ENCODE measurements at regions not wholly inside any gene's neighbourhood (a gene's known extent, or its start where the extent isn't known, plus 50 kb on each side); places are given as distances from the start of the nearest gene placed in this dataset.
A peak's percentile ranks its signal among the peaks of the same experiment; 100 is the strongest.

DNA sequence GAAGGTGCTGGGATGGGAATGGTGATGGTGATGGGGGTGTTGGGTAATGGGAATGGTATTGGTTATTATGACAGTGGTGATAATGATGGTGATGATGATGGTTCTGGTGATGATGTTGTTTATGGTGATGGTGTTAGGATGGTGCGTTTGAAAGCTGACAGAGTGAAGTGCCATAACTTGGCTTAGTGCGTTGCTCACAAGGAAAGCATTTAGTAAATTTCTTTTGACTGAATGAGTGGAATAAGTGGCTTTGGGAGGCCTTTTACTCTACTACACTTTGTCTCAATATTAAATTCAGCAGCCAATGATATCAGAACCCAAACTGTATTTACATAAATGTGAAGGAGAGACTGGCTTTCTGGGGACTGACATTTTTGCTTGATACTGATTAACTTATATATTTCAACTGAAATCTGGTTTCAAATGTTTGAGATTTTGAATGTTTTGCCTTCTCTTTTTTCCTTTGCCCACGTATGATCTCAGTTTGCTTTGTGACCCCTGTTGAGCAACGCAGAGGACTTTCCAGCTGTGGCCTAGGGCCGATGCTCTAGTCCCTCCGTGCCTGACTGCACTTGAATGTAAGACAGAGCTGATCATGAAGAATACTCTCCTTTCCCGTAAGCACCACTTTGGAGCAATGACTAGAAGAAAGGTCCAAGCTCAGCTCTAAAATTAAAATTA, 128.5 kb upstream of the SH3BP4 start:
- Histone ChIP-seq H3K9me3 (ENCODE audit: insufficient read depth in 2 of 2, low read depth in 1 of 2, low read length in 1 of 2) (no peaks in the 10 kb centered on the region; a peak in 1 of 4 replicates), H3K36me3 (ENCODE audit: control insufficient read depth in 2 of 4, insufficient read depth in 4 of 4, low read length in 3 of 4) (no peaks in the 10 kb centered on the region), H3K14ac (ENCODE audit: insufficient read length) (no peak overlapping the region), H2BK20ac (ENCODE audit: low read length) (no peak overlapping the region), H3K4me3 (ENCODE audit: extremely low read depth in 1 of 4, insufficient read depth in 2 of 4, low read depth in 3 of 4, low read length in 4 of 4) (no peak overlapping the region), H3K27ac (ENCODE audit: low read depth, low read length) (no peak overlapping the region), H3K56ac (replicated peaks; ENCODE audit: insufficient read length, low read depth, low read length) (peak overlapping the region; percentile 70), H3K27me3 (replicated peaks in 1 of 4; ENCODE audit: control insufficient read depth in 3 of 4, extremely low read depth in 1 of 4, insufficient read depth in 3 of 4, low read length in 3 of 4) (no peaks in the 10 kb centered on the region), H3K79me2 (ENCODE audit: control insufficient read depth in 1 of 2, insufficient read depth in 2 of 2, low read length in 2 of 2) (no peaks in the 10 kb centered on the region), H4K5ac (ENCODE audit: insufficient read length, low read depth, low read length) (no peak overlapping the region), H3K4me1 (replicated peaks in 1 of 4; ENCODE audit: control insufficient read depth in 3 of 4, insufficient read depth in 4 of 4, low read length in 3 of 4) (no peaks in the 10 kb centered on the region; a peak in 1 of 7 replicates), H3K23me2 (ENCODE audit: low read depth, low read length) (peaks cover 9% of the 10 kb centered on the region; the same call in 1 of the 2 replicates), H2BK12ac (ENCODE audit: low read depth, low read length) (no peak overlapping the region; the same call in 1 of the 2 replicates), H2AK5ac (ENCODE audit: low read depth, low read length) (peak overlapping the region; percentile 32; the same call in 1 of the 2 replicates), H3K23ac (ENCODE audit: insufficient read length) (no peak overlapping the region), H3K9ac (replicated peaks in 1 of 4; ENCODE audit: extremely low read depth in 1 of 4, low read depth in 3 of 4, low read length in 3 of 4) (no peak overlapping the region), H3K4ac (replicated peaks; ENCODE audit: insufficient read length, low read depth, low read length) (no peak overlapping the region), H2BK15ac (ENCODE audit: low read length) (no peak overlapping the region), H3K79me1 (ENCODE audit: low read depth, low read length) (no peaks in the 10 kb centered on the region), H2AFZ (ENCODE audit: low read length) (no peak overlapping the region), H3K4me2 (ENCODE audit: insufficient read depth in 1 of 2, low read depth in 2 of 2, low read length in 2 of 2) (no peak overlapping the region), H4K91ac (replicated peaks; ENCODE audit: insufficient read length, low read length) (no peak overlapping the region), H3K18ac (ENCODE audit: extremely low read depth, low read length) (no peak overlapping the region), H4K8ac (ENCODE audit: extremely low read depth, insufficient read depth, low read length) (no peak overlapping the region), H4K20me1 (replicated peaks in 1 of 2; ENCODE audit: control insufficient read depth in 1 of 2, insufficient read depth in 2 of 2, low read length in 2 of 2) (peaks cover 0 to 3% of the 10 kb centered on the region in 2 experiments), H2BK5ac (ENCODE audit: low read depth, low read length) (no peak overlapping the region), H2BK120ac (replicated peaks; ENCODE audit: low read depth, low read length) (no peak overlapping the region)
- DNase-seq (ENCODE audit: low read depth in 1 of 2, low spot score in 2 of 2), result no peak
- no peak for FAIRE-seq
- WGBS, 2 experiments (ENCODE audit: extremely low coverage in 1 of 2, insufficient coverage in 1 of 2, insufficient read length in 1 of 2, insufficient replicate concordance in 2 of 2, low coverage in 1 of 2, low lambda C conversion rate in 2 of 2, missing lambda C conversion rate in 1 of 2), result 81% methylated on average over 7 of the region's 7 CpGs; no CpG with 5 or more reads in 1 of the 2 experiments
- ChIA-PET CTCF (ENCODE audit: partially characterized antibody) (no interaction called here), POLR2A (ENCODE audit: partially characterized antibody) (no interaction called here)
- no peak for TF ChIP-seq SP4 (IDR thresholded peaks at IDR 0.05; ENCODE audit: low read length)
- no peak for TF ChIP-seq RBBP5 (IDR thresholded peaks at IDR 0.05; ENCODE audit: borderline replicate concordance, low read depth, low read length)
- TF ChIP-seq SUZ12 (IDR thresholded peaks at IDR 0.05; ENCODE audit: low read length), result no peak
- no peak for TF ChIP-seq TAF1 (IDR thresholded peaks at IDR 0.05; ENCODE audit: low read depth, low read length)
